ENCODE measurements at regions not wholly inside any gene's neighbourhood (a gene's known extent, or its start where the extent isn't known, plus 50 kb on each side); places are given as distances from the start of the nearest gene placed in this dataset.

DNA sequence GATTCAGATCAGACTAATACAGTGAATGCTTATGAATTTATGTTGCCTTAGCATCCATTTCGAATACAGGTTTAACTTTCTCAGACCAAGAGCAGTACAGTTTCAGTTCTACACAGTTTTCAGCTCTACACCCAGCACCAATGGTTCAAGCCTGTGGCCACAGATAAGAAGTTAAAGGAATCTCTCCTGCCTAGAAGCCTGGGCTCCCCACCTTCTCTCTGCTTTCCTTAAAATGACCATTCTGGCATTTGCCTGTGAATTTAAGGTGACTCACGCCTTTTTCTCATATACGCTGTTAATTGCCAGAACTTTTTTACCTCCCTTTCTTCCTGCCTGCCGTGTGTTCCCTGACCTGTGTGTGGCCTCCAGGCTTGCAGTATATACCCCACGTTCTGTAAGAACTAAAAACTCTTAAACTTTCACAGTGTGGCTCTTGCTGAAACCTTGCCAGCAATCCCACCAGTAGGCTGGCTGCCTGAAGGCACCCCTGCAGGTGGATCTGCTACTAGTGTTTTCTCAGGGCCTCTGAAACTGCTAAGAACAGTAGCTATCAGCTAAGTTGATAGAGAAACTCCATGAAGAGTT lies 692.8 kb upstream of the CDH18 start:
- peaks cover 11% of the 10 kb centered on the region for H3K9me3 Mint-ChIP-seq
- no peak for DNase-seq
- no peaks in the 10 kb centered on the region for H3K27me3 Mint-ChIP-seq (ENCODE audit: insufficient read depth)
- no peaks in the 10 kb centered on the region for H3K4me1 Mint-ChIP-seq (ENCODE audit: low read depth)
- no peaks in the 10 kb centered on the region for H3K36me3 Mint-ChIP-seq (ENCODE audit: low read depth)
- TF ChIP-seq, protein P1, sequence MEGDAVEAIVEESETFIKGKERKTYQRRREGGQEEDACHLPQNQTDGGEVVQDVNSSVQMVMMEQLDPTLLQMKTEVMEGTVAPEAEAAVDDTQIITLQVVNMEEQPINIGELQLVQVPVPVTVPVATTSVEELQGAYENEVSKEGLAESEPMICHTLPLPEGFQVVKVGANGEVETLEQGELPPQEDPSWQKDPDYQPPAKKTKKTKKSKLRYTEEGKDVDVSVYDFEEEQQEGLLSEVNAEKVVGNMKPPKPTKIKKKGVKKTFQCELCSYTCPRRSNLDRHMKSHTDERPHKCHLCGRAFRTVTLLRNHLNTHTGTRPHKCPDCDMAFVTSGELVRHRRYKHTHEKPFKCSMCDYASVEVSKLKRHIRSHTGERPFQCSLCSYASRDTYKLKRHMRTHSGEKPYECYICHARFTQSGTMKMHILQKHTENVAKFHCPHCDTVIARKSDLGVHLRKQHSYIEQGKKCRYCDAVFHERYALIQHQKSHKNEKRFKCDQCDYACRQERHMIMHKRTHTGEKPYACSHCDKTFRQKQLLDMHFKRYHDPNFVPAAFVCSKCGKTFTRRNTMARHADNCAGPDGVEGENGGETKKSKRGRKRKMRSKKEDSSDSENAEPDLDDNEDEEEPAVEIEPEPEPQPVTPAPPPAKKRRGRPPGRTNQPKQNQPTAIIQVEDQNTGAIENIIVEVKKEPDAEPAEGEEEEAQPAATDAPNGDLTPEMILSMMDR (IDR thresholded peaks at IDR 0.05) = no peak
- no peak overlapping the region for H3K27ac Mint-ChIP-seq
- no peak overlapping the region for H3K4me3 Mint-ChIP-seq

DNA sequence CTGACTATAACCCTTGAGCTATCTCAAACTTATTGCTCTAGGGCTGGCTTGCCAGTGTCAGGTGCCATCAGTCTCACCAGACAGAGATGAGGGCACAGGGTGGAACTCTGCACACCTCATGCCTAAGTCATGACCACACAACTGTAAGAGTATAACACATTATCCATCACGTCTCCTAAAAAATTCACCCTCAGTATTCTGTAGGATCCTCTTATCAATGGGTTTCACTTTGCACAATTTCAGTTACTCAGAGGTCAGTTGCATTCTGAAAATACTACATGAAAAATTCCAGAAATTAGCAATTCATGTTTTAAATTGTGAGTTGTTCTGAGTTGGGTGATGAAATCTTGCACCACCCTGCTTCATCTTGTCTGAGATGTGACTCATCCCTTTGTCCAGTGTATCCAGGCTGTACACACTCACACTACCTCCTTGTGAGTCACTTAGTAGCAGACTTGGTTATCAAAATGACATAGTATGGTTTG lies 690.9 kb upstream of the CDH18 start:
- peak; percentile 47 for DNase-seq
- no peaks in the 10 kb centered on the region for H3K4me1 Mint-ChIP-seq (ENCODE audit: low read depth)
- H3K27ac Mint-ChIP-seq = no peak overlapping the region; the same call in 1 of the 2 replicates
- H3K9me3 Mint-ChIP-seq = peaks cover 11% of the 10 kb centered on the region
- TF ChIP-seq, protein P1 (IDR thresholded peaks at IDR 0.05) = no peak
- no peak overlapping the region for H3K4me3 Mint-ChIP-seq
- no peaks in the 10 kb centered on the region for H3K27me3 Mint-ChIP-seq (ENCODE audit: insufficient read depth)
- no peaks in the 10 kb centered on the region for H3K36me3 Mint-ChIP-seq (ENCODE audit: low read depth)

DNA sequence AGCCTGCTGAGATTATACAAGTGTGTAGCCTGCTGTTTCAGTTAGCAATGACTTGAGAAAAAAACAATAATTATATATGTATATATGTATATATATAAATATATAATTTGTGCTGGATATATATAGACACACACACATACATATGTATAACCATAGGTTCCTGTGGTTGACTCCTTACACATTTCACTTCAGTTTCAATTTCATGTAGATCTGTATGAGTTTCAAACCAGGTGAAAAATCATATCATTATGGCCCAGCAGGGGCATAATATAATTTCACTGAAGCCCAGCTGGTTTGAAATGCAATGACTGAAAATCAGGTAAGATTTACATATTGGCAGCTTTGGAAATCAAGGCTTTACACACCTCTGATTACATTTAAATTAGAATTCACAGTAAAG lies 690.4 kb upstream of the CDH18 start:
- TF ChIP-seq, protein P1 (IDR thresholded peaks at IDR 0.05) = no peak
- H3K4me1 Mint-ChIP-seq (ENCODE audit: low read depth) = no peaks in the 10 kb centered on the region
- H3K4me3 Mint-ChIP-seq = no peak overlapping the region
- no peak for DNase-seq
- H3K27me3 Mint-ChIP-seq (ENCODE audit: insufficient read depth) = no peaks in the 10 kb centered on the region
- no peaks in the 10 kb centered on the region for H3K36me3 Mint-ChIP-seq (ENCODE audit: low read depth)
- H3K9me3 Mint-ChIP-seq = peaks cover 11% of the 10 kb centered on the region
- no peak overlapping the region; the same call in 1 of the 2 replicates for H3K27ac Mint-ChIP-seq

DNA sequence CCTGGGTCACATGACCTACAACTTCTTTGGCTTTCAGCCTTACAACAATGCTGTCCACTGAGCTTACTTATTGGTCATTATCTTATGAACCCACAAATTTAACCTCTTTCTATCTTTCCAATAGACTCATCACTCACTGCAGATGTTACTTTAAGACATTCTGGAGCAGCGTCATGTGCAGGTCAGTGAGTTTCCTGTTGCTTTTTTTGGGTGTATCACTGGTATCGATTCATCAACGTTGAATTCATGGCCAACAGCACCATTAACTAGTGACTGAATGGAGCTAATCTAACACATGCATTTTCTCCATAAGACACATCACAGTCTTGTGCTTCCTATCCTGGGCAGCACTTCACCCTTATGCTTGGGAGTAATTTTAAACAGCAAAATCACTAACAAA lies 672.6 kb upstream of the CDH18 start:
- H3K27ac Mint-ChIP-seq = no peak overlapping the region

DNA sequence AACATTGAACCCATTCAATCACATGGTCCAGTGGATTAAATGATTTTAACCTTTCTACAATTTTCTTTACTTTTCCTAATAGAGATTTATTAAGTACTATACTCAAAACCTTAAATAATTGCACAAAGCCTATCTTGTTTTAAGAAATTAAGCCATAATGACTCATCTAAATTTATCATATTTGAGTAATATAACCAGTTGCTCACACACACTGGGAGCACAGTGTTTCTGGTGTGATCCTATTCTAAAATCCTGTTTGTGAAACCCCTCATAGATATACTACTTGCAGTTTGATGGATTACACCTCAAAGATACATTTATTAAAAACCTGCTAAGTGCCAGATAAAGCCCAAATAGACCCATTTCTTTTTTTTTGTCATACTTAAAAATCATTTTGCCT lies 668.3 kb upstream of the CDH18 start:
- H3K27ac Mint-ChIP-seq = no peak overlapping the region
- TF ChIP-seq, protein P1 (IDR thresholded peaks at IDR 0.05) = no peak
- H3K9me3 Mint-ChIP-seq = peaks cover 22% of the 10 kb centered on the region
- no peak overlapping the region for H3K4me3 Mint-ChIP-seq
- H3K27me3 Mint-ChIP-seq (ENCODE audit: insufficient read depth) = peaks cover 2% of the 10 kb centered on the region; the same call in 1 of the 2 replicates
- no peaks in the 10 kb centered on the region for H3K36me3 Mint-ChIP-seq (ENCODE audit: low read depth)
- DNase-seq = no peak
- no peaks in the 10 kb centered on the region for H3K4me1 Mint-ChIP-seq (ENCODE audit: low read depth)

More for the DNA sequence above, 672.6 kb upstream of the CDH18 start:
- no peaks in the 10 kb centered on the region for H3K4me1 Mint-ChIP-seq (ENCODE audit: low read depth)
- no peak overlapping the region for H3K4me3 Mint-ChIP-seq
- H3K27me3 Mint-ChIP-seq (ENCODE audit: insufficient read depth) = no peaks in the 10 kb centered on the region
- TF ChIP-seq, protein P1 (IDR thresholded peaks at IDR 0.05) = no peak
- H3K9me3 Mint-ChIP-seq = peaks cover 14% of the 10 kb centered on the region
- DNase-seq = no peak
- no peaks in the 10 kb centered on the region for H3K36me3 Mint-ChIP-seq (ENCODE audit: low read depth)
